Omental fat pad (tissue), 3 donors: ENCODE measurements at regions not wholly inside any gene's neighbourhood (a gene's known extent, or its start where the extent isn't known, plus 50 kb on each side); places are given as distances from the start of the nearest gene placed in this dataset.

Source experiments
- ATAC-seq: fragments of 150-250 bp; one replicate; pipeline ENCODE4 v1.9.1; 2016; ENCODE audit warnings: mild to moderate bottlenecking, moderate library complexity; ENCODE audit not compliant: low FRiP score
- DNase-seq: peaks from one replicate; pipeline ENCODE4 v3.0.0-alpha.2; 2019; ENCODE audit warnings: low spot score
- CTCF ChIP-seq, 3 donors: fragments of 450-650 bp; IDR thresholded peaks; one replicate each; pipeline ENCODE4 v1.5.1; 2016 to 2017; ENCODE audit warnings: antibody characterized with exemption in 3 of 3, mild to moderate bottlenecking in 3 of 3, moderate library complexity in 2 of 3

DNA sequence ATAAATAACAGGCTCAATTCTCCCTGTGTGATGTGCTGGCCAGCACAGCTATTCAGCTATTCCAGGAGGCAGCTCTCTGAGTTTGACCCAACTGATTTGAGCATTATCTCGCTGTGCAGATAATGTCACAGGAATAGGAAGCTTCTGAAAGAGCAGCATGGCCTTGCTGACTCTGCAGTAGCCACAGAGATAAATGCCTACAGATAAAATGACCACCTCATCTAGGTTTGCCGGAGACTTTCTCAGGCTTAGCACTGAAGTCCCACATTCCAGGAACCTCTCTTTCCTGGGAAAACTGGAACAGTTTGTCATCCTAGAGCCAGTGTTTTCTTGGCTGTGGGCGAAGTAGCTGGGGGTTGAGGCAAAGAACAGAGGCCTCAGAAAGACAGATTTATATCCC lies 98.9 kb downstream of the MRPL39 start:
- no peak for TF ChIP-seq CTCF (IDR thresholded peaks at IDR 0.05)
- DNase-seq = no peak
- no peak for ATAC-seq

DNA sequence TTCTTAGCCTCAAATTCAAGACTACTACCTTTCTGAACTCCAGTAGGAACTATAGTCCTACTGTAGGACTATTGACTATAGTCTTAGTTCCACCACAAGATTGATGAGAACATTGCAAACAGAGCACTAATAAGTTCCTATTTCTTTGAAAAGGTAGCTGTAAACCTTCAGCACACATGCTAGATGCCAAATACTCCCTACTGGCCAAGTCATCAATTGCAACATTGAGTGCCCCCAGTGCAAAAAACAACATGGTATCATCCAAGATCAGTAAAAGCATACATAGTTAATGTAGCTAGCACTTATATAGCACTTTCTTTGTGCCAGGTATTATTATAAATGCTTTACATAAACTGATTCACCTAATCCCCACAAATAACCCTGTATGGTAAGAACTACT lies 99.8 kb downstream of the MRPL39 start:
- DNase-seq (no peak), ATAC-seq (no peak)
- no peak for TF ChIP-seq CTCF (IDR thresholded peaks at IDR 0.05)

- no peak for TF ChIP-seq CTCF (IDR thresholded peaks at IDR 0.05)
- DNase-seq (no peak), ATAC-seq (no peak)
Measured at GRCh38 chr21:25506887-25507286, 100.4 kb downstream of the MRPL39 start.

GRCh38 chr21:25506261-25506660 lies 101.0 kb downstream of the MRPL39 start:
- no peak for ATAC-seq
- no peak for DNase-seq
- no peak for TF ChIP-seq CTCF (IDR thresholded peaks at IDR 0.05)

DNA sequence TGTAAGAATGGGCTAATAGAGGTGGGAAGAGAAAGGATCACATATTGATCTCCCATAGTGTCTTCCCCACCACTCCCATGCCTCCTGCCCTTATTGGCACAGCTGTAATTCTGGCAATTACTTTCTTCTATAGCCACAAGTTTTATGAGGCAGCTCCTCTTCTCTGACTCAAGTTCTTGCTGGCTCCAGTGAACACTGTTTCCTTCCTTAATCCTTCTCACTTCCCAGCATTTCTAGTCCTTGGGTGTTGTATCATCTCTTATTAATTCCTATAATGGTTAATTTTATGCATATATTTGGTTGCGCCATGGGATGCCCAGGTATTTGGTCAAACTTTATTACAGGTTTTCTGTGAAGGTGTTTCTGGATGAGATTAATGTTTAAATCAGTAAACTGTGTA lies 103.3 kb downstream of the MRPL39 start:
- no peak for DNase-seq
- ATAC-seq = no peak
- no peak for TF ChIP-seq CTCF (IDR thresholded peaks at IDR 0.05)

- ATAC-seq (no peak), DNase-seq (no peak)
- no peak for TF ChIP-seq CTCF (IDR thresholded peaks at IDR 0.05)
Measured at GRCh38 chr21:25501996-25502665, 105.2 kb downstream of the MRPL39 start.

DNA sequence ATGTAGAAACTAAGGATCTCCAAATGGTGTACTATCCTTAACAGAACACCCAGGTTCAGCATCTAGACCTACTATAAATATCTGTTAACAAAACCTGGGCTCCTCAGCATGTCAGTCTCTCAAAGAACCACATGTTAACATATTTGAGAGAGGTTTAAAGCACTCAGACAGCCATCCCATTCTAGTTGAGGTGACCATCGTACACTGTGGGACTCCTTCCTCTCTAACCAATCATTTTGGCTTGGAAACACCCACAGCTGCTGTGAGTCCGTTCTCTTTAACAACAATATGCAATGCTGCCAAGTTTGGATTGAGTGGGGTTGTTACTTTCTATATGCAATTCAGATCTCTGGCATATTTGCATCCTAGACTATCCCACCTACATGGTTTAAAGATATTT lies 105.8 kb downstream of the MRPL39 start:
- no peak for DNase-seq
- ATAC-seq = no peak

More for the DNA sequence above, 105.8 kb downstream of the MRPL39 start:
- TF ChIP-seq CTCF (IDR thresholded peaks at IDR 0.05) = no peak
